ENCODE measurements at regions not wholly inside any gene's neighbourhood (a gene's known extent, or its start where the extent isn't known, plus 50 kb on each side); places are given as distances from the start of the nearest gene placed in this dataset.

DNA sequence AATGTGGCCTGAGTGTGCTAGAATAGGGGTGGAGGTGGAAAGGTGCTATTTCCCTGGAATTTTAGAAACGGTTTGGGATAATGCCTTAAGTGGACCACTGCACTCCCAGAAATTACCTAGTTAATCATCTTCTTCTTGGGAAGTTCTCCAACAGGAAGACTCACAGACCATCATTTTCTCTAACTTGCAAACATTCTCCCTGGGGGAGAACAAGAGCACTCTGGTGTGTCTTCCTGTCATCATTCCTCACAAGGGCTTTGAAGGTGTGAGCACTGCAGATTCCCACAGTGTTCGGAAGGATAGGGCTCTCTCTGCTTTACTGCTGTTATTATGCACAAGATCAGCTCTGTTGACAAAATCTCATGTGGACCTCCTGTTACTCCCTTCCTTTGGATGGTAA is 54.9 kb upstream of the TSPAN2 start:
- Mint-ChIP-seq H3K9me3 (no peaks in the 10 kb centered on the region), H3K27ac (no peak overlapping the region), H3K4me1 (peaks cover 6% of the 10 kb centered on the region), H3K36me3 (no peaks in the 10 kb centered on the region), H3K27me3 (peaks cover 41% of the 10 kb centered on the region), H3K4me3 (no peak overlapping the region)

DNA sequence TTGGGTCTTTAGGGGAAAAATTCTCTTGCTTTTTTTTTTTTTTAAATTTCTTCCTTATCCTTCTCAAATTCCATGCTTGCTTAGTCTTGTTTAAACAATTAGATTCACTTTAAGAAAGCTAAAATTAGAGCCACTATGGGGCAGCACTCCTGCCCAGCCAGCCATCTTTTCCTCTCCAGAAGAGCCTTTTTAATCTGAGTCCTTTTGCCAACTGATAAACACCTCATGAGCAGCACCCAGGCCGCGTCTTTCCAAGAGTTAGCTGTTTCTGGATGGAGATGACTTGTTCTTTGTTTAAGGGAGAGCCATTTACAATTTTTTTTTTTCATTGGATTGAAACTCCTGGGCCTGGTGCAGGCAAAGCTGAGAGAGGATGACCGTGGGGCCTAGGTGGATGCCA is 53.3 kb upstream of the TSPAN2 start:
- Mint-ChIP-seq H3K9me3 (no peaks in the 10 kb centered on the region), H3K27ac (no peak overlapping the region), H3K4me3 (no peak overlapping the region), H3K36me3 (no peaks in the 10 kb centered on the region), H3K27me3 (peaks cover 45% of the 10 kb centered on the region), H3K4me1 (peaks cover 9% of the 10 kb centered on the region)

DNA sequence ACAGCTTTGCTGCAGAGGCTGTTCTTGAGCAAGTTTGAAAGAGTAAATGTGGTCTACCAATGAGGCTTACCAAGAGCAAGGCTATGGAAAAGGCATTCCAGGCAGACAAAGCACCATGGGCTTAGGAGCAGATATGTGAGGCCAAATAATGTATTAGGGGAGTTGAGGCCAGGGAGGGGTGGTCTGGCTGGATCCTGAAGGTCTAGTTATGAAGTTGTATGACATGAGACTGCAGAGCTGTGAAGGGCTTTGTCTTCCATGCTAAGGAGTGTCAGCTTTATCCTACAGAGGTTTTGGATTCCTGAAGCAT is 51.8 kb upstream of the TSPAN2 start:
- H3K4me1 Mint-ChIP-seq = peaks cover 7% of the 10 kb centered on the region
- H3K36me3 Mint-ChIP-seq = no peaks in the 10 kb centered on the region
- peaks cover 34% of the 10 kb centered on the region for H3K27me3 Mint-ChIP-seq
- no peak overlapping the region for H3K27ac Mint-ChIP-seq
- no peaks in the 10 kb centered on the region for H3K9me3 Mint-ChIP-seq
- no peak overlapping the region for H3K4me3 Mint-ChIP-seq

DNA sequence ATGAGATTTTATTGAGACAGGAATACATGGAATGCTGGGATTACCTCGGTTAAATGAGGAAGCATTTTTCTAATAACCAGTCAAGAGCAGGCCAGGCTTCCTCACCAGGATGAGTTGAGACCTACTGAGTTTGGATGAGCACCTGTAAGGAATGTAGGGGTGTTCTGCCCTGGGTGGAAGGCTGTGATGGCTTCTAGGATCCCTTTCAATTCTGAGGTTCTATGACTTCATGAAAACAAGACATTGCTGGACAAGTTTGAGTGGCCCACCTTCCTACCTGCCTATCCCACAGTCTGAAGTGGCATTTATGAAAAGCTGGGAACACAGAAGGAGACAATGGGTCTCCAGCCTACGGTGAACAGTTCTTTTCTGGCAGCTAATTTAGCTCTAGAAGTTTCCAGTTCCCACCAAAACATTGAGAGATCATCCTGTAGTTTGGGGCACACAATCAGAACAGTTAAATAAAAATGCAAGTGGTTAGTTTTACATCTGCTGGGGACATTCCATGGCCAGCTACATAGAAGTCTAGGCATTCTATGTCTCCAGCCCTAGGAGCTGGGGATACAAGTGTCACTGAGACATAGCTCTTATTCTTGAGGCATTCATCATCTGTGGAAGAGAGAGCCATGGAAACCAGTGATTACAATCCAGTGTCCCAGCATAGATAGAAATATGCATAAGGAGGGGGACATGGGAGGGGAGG is 51.3 kb upstream of the TSPAN2 start:
- peaks cover 30% of the 10 kb centered on the region for H3K27me3 Mint-ChIP-seq
- peaks cover 7% of the 10 kb centered on the region for H3K4me1 Mint-ChIP-seq
- no peak overlapping the region for H3K4me3 Mint-ChIP-seq
- no peaks in the 10 kb centered on the region for H3K9me3 Mint-ChIP-seq
- H3K27ac Mint-ChIP-seq = no peak overlapping the region
- H3K36me3 Mint-ChIP-seq = no peaks in the 10 kb centered on the region

DNA sequence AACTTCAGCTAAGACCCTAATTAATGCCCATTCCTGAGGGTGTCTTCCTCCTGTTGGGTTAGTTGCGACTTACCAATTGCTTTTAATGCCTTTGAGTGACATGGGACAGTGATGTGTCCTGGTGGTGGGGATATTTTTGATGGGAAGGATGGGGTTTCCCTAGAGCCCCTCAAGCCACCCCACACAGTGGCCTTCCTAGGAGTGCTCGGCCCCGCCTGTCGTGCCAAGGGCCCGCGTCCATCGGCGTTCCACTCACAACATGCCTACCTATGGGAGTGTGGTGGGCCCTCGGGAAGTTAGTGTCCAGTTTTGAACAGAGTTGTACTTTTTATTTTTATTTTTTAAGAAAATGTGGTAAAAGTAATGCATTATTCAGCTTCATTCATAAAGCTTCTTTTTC is 50.1 kb upstream of the TSPAN2 start:
- peak overlapping the region; percentile 73 for H3K4me3 Mint-ChIP-seq
- H3K27ac Mint-ChIP-seq = no peak overlapping the region
- H3K27me3 Mint-ChIP-seq = peaks cover 21% of the 10 kb centered on the region
- peaks cover 7% of the 10 kb centered on the region for H3K4me1 Mint-ChIP-seq
- H3K9me3 Mint-ChIP-seq = no peaks in the 10 kb centered on the region
- no peaks in the 10 kb centered on the region for H3K36me3 Mint-ChIP-seq

All from activated naive CD4-positive, alpha-beta T cell treated with anti-CD3 and anti-CD28 coated beads, Interleukin-2, amount 50 U/mL, for 24 hours (primary cell).